Heart left ventricle (tissue), 13 donors: ENCODE measurements at regions not wholly inside any gene's neighbourhood (a gene's known extent, or its start where the extent isn't known, plus 50 kb on each side); places are given as distances from the start of the nearest gene placed in this dataset.

ENCODE experiments used
- CTCF ChIP-seq, 12 donors: fragments of 200-600 bp; sonication (generic) in 4 of 12; IDR thresholded peaks; one replicate each; pipeline versions ENCODE4 v1.5.0 to v1.8.0; 2018 to 2022; ENCODE audit warnings: antibody characterized with exemption in 12 of 12, mild to moderate bottlenecking in 5 of 12
- POLR2A ChIP-seq, 2 donors: fragments of 450-650 bp; IDR thresholded peaks; one replicate each; pipeline ENCODE4 v1.6.1; 2017; ENCODE audit warnings: antibody characterized with exemption in 2 of 2, mild to moderate bottlenecking in 2 of 2, moderate library complexity in 2 of 2
- donor health status: ischemic (EF 13 %, LVEDD 7.1; RV severe dilation, severe dysfunction).
- donor health status: DM: no; HTN: yes; CAD: no.
- donor health status: DM: no; HTN: no; CAD: no.
- donor health status: ischemic (EF 25% LVEDD 6.9; RV normal size, moderate dysfunction).
- donor health status: ischemic (EF 25% LVEDD 5.7; RV mildly dilated, moderate dysfunction).
- donor health status: ischemic (EF 35%, LVEDD 5.7; RV mildly dilated, moderate dysfunction).
- donor health status: nonischemic (EF 11% LVEDD 7.7; RV severe dilation, severe dysfunction).
- donor health status: DM: yes; HTN: yes; CAD: no.
- donor health status: PGD.
- donor health status: ischemic (EF 29% LVEDD 5.4; RV normal size, mild dysfunction).
- donor health status: nonischemic (EF 23%, LVEDD 6.1; RV moderate dilation, normal function).

DNA sequence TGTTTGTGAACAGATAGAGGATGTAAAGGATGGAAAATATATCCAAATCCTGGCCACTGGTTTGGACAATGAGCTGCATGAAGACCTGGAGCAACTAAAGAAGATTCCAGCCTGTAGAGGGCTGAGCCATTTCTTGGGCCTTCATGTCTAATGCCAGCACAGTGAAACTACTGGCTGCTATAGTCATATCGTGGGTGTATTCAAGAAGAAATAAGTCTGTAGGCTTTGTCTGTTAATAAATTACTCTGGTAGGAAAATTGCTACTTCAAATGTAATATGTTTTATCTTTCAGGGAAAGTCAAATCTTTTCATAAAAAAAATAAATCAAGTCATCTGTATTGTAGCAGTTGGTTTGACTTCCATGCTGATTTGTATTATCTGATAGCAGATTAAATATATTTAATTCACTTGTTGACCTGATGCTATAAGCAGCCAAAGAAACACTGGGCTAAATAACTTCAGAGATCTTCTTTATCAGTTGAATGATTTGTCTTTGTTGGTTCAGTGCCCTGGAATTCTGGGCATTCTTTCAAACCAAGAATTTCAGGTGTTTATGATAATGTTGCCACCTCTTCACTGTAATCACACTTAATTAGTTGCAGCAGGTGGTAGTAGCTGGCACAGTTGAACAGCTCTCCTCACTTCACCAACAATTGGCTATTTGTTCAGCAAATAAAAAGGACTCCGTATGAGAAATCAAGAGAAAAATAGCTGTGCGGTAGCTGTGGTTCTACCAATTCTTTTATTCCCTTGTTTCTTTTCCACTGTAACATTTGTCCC is 1109.5 kb downstream of the NSUN3 start:
- TF ChIP-seq POLR2A (IDR thresholded peaks at IDR 0.05) (no peak), CTCF (IDR thresholded peaks at IDR 0.05) (no peak)
